ENCODE measurements at regions not wholly inside any gene's neighbourhood (a gene's known extent, or its start where the extent isn't known, plus 50 kb on each side); places are given as distances from the start of the nearest gene placed in this dataset.

DNA sequence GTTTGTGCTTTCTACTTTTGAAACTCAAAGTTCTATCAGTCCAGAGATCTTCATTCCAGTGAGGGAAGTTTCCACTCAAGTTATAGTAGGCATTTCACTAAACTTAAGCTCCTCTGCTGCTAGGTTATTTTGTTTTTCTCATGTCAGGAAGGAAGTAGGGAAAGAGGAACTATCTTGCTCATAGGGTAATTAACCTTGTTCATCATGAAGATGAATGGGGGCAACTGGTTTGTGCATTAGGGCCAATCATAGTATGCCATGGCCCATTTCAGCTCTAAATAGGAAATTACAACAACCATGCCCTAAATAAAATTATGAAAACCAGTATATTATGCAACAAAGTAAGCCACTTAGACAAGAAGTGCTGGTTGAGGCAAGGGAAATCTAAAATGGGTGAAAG is 804.7 kb upstream of the NDST4 start (continued):
- TF ChIP-seq, protein P1, sequence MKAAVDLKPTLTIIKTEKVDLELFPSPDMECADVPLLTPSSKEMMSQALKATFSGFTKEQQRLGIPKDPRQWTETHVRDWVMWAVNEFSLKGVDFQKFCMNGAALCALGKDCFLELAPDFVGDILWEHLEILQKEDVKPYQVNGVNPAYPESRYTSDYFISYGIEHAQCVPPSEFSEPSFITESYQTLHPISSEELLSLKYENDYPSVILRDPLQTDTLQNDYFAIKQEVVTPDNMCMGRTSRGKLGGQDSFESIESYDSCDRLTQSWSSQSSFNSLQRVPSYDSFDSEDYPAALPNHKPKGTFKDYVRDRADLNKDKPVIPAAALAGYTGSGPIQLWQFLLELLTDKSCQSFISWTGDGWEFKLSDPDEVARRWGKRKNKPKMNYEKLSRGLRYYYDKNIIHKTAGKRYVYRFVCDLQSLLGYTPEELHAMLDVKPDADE (IDR thresholded peaks at IDR 0.05) = no peak
- TF ChIP-seq STAT1 (IDR thresholded peaks at IDR 0.05; ENCODE audit: unreplicated experiment) (no peak), EZH2phosphoT487 (IDR thresholded peaks at IDR 0.05; ENCODE audit: unreplicated experiment) (no peak), EZH2 (IDR thresholded peaks at IDR 0.05; ENCODE audit: low read depth, unreplicated experiment) (no peak), CREB1 (CRISPR knock-in tag; IDR thresholded peaks at IDR 0.05; ENCODE audit: low read depth) (no peak)

DNA sequence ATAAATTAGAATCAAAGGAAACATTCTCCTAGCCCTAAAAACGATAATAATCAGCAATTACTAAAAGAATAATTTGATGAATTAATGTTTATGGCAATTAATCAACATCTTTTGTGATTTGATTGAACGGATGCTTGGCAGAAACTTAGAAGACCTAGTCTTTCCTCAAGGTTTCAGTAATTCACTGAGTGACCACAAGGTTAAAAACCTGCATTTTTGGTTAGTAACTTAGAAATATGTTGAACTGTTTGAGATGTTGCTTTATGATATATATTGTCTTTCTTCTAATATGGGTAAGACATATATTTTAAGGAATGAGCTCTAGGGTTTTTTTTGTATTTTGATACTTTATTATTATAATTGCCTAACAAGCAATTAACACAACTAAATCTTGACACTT is 793.0 kb upstream of the NDST4 start:
- Histone ChIP-seq H3K79me2 (replicated peaks; ENCODE audit: insufficient read depth) (no peaks in the 10 kb centered on the region), H3K36me3 (ENCODE audit: insufficient read depth) (no peaks in the 10 kb centered on the region), H3F3A (replicated peaks; ENCODE audit: low read depth) (no peaks in the 10 kb centered on the region), H3K27ac (ENCODE audit: low read depth) (no peak overlapping the region), H4K20me1 (replicated peaks; ENCODE audit: insufficient read depth) (no peaks in the 10 kb centered on the region), H3K4me2 (no peak overlapping the region), H3K9me2 (ENCODE audit: insufficient read depth) (no peaks in the 10 kb centered on the region), H3K27me3 (ENCODE audit: insufficient read depth) (no peaks in the 10 kb centered on the region), H2AFZ (no peak overlapping the region), H3K4me3 (no peak overlapping the region), H3K4me1 (ENCODE audit: insufficient read depth) (no peaks in the 10 kb centered on the region)
- Mint-ChIP-seq H3K4me3 (no peak overlapping the region), H3K36me3 (ENCODE audit: low read depth) (peaks cover 14% of the 10 kb centered on the region; the same call in 2 of the 3 replicates), H3K27me3 (ENCODE audit: insufficient read depth, low read depth, poor library complexity) (no peaks in the 10 kb centered on the region), H3K9me3 (peaks cover 30% of the 10 kb centered on the region; the same call in 2 of the 3 replicates), H3K4me1 (no peaks in the 10 kb centered on the region), H3K27ac (no peak overlapping the region)
- ATAC-seq (no peak), DNase-seq (ENCODE audit: low spot score) (peak; percentile 3)
- no peak for TF ChIP-seq POLR2AphosphoS5 (IDR thresholded peaks at IDR 0.05; ENCODE audit: low read depth)
- no peak for TF ChIP-seq NANOG (IDR thresholded peaks at IDR 0.05; ENCODE audit: borderline replicate concordance)
- TF ChIP-seq EZH2phosphoT487 (IDR thresholded peaks at IDR 0.05; ENCODE audit: unreplicated experiment) = no peak
- TF ChIP-seq, protein P1 (IDR thresholded peaks at IDR 0.05) = no peak
- TF ChIP-seq, protein P2, sequence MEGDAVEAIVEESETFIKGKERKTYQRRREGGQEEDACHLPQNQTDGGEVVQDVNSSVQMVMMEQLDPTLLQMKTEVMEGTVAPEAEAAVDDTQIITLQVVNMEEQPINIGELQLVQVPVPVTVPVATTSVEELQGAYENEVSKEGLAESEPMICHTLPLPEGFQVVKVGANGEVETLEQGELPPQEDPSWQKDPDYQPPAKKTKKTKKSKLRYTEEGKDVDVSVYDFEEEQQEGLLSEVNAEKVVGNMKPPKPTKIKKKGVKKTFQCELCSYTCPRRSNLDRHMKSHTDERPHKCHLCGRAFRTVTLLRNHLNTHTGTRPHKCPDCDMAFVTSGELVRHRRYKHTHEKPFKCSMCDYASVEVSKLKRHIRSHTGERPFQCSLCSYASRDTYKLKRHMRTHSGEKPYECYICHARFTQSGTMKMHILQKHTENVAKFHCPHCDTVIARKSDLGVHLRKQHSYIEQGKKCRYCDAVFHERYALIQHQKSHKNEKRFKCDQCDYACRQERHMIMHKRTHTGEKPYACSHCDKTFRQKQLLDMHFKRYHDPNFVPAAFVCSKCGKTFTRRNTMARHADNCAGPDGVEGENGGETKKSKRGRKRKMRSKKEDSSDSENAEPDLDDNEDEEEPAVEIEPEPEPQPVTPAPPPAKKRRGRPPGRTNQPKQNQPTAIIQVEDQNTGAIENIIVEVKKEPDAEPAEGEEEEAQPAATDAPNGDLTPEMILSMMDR (conservative IDR thresholded peaks at IDR 0.05; ENCODE audit: low read depth in 2 of 2) = peak in 1 of 2 experiments; percentile 28; a peak in 1 of 4 replicates

DNA sequence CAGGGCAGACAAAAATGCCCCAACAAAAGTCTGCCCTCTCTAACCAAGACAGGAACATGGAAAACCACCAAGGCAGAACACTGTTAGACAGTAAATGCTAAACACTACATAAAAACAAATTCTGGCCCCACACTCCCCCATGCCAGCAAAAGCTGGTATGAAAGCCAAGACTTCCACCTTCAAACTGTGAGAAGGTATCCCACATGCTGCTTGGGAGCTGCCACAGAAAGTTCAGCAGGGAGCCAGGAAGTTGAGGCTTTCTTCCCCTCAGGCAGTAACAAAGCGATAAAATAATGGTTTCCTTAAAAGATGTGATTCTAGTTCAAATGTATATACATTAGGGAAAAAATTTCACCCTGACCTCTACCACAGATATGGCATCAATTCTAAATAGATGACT is 770.4 kb upstream of the NDST4 start:
- Histone ChIP-seq H4K20me1 (replicated peaks; ENCODE audit: insufficient read depth) (no peaks in the 10 kb centered on the region), H3K27me3 (ENCODE audit: insufficient read depth) (no peaks in the 10 kb centered on the region), H3K9me2 (ENCODE audit: insufficient read depth) (no peaks in the 10 kb centered on the region), H3K36me3 (ENCODE audit: insufficient read depth) (no peaks in the 10 kb centered on the region), H3K4me2 (no peak overlapping the region), H2AFZ (peak overlapping the region; percentile 72; the same call in 1 of the 2 replicates), H3K27ac (ENCODE audit: low read depth) (no peak overlapping the region), H3F3A (replicated peaks; ENCODE audit: low read depth) (no peaks in the 10 kb centered on the region), H3K79me2 (replicated peaks; ENCODE audit: insufficient read depth) (no peaks in the 10 kb centered on the region), H3K4me1 (ENCODE audit: insufficient read depth) (peaks cover 5% of the 10 kb centered on the region; the same call in 1 of the 2 replicates), H3K4me3 (no peak overlapping the region)
- H3K9me3 Mint-ChIP-seq = no peaks in the 10 kb centered on the region
- H3K27me3 Mint-ChIP-seq (ENCODE audit: insufficient read depth, low read depth, poor library complexity) = peaks cover 2% of the 10 kb centered on the region
- H3K4me3 Mint-ChIP-seq = no peak overlapping the region
- 0 out of 3 replicates have a peak, but pooled peaks cover 5% of the 10 kb centered on the region for H3K4me1 Mint-ChIP-seq
- no peak overlapping the region; the same call in 1 of the 2 replicates for H3K27ac Mint-ChIP-seq
- DNase-seq (ENCODE audit: low spot score) = no peak
- ATAC-seq = no peak
- H3K36me3 Mint-ChIP-seq (ENCODE audit: low read depth) = no peaks in the 10 kb centered on the region
- TF ChIP-seq ZNF331 (CRISPR knock-in tag; IDR thresholded peaks at IDR 0.05; ENCODE audit: low read depth) = no peak
- no peak for TF ChIP-seq EZH2phosphoT487 (IDR thresholded peaks at IDR 0.05; ENCODE audit: unreplicated experiment)
- TF ChIP-seq, protein P3, sequence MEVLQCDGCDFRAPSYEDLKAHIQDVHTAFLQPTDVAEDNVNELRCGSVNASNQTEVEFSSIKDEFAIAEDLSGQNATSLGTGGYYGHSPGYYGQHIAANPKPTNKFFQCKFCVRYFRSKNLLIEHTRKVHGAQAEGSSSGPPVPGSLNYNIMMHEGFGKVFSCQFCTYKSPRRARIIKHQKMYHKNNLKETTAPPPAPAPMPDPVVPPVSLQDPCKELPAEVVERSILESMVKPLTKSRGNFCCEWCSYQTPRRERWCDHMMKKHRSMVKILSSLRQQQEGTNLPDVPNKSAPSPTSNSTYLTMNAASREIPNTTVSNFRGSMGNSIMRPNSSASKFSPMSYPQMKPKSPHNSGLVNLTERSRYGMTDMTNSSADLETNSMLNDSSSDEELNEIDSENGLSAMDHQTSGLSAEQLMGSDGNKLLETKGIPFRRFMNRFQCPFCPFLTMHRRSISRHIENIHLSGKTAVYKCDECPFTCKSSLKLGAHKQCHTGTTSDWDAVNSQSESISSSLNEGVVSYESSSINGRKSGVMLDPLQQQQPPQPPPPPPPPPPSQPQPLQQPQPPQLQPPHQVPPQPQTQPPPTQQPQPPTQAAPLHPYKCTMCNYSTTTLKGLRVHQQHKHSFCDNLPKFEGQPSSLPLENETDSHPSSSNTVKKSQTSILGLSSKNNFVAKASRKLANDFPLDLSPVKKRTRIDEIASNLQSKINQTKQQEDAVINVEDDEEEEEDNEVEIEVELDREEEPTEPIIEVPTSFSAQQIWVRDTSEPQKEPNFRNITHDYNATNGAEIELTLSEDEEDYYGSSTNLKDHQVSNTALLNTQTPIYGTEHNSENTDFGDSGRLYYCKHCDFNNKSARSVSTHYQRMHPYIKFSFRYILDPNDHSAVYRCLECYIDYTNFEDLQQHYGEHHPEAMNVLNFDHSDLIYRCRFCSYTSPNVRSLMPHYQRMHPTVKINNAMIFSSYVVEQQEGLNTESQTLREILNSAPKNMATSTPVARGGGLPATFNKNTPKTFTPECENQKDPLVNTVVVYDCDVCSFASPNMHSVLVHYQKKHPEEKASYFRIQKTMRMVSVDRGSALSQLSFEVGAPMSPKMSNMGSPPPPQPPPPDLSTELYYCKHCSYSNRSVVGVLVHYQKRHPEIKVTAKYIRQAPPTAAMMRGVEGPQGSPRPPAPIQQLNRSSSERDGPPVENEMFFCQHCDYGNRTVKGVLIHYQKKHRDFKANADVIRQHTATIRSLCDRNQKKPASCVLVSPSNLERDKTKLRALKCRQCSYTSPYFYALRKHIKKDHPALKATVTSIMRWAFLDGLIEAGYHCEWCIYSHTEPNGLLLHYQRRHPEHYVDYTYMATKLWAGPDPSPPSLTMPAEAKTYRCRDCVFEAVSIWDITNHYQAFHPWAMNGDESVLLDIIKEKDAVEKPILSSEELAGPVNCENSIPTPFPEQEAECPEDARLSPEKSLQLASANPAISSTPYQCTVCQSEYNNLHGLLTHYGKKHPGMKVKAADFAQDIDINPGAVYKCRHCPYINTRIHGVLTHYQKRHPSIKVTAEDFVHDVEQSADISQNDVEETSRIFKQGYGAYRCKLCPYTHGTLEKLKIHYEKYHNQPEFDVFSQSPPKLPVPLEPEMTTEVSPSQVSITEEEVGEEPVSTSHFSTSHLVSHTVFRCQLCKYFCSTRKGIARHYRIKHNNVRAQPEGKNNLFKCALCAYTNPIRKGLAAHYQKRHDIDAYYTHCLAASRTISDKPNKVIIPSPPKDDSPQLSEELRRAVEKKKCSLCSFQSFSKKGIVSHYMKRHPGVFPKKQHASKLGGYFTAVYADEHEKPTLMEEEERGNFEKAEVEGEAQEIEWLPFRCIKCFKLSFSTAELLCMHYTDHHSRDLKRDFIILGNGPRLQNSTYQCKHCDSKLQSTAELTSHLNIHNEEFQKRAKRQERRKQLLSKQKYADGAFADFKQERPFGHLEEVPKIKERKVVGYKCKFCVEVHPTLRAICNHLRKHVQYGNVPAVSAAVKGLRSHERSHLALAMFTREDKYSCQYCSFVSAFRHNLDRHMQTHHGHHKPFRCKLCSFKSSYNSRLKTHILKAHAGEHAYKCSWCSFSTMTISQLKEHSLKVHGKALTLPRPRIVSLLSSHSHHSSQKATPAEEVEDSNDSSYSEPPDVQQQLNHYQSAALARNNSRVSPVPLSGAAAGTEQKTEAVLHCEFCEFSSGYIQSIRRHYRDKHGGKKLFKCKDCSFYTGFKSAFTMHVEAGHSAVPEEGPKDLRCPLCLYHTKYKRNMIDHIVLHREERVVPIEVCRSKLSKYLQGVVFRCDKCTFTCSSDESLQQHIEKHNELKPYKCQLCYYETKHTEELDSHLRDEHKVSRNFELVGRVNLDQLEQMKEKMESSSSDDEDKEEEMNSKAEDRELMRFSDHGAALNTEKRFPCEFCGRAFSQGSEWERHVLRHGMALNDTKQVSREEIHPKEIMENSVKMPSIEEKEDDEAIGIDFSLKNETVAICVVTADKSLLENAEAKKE (CRISPR knock-in tag; IDR thresholded peaks at IDR 0.05) = no peak
- no peak for TF ChIP-seq CREB1 (CRISPR knock-in tag; IDR thresholded peaks at IDR 0.05; ENCODE audit: low read depth)

All from GM23338 (cell line).